Right lobe of liver (tissue), 4 donors: ENCODE measurements at regions not wholly inside any gene's neighbourhood (a gene's known extent, or its start where the extent isn't known, plus 50 kb on each side); places are given as distances from the start of the nearest gene placed in this dataset.

Source experiments
- CTCF ChIP-seq, 4 donors: fragments of 200-600 bp in 3 of 4; fragments of 450-650 bp in 1 of 4; IDR thresholded peaks; one replicate each; pipeline versions ENCODE4 v1.5.1 to v1.8.0; 2016 to 2022; ENCODE audit warnings: antibody characterized with exemption in 4 of 4, mild to moderate bottlenecking in 2 of 4
- POLR2A ChIP-seq: fragments of 450-650 bp; IDR thresholded peaks from one replicate; pipeline ENCODE4 v1.6.1; 2017; ENCODE audit warnings: antibody characterized with exemption, mild to moderate bottlenecking
- donor health status: DM: no; HTN: no; CAD: no.
- donor health status: DM: no; HTN: no; CAD: no.
- donor health status: DM: no; HTN: yes; CAD: no.

- TF ChIP-seq POLR2A: no peak
- no peak for TF ChIP-seq CTCF (IDR thresholded peaks at IDR 0.05)
These were observed 143.8 kb upstream of the MYL2 start for GRCh38 chr12:111064154-111064553.
